LNCAP (cell line): ENCODE measurements at regions not wholly inside any gene's neighbourhood (a gene's known extent, or its start where the extent isn't known, plus 50 kb on each side); places are given as distances from the start of the nearest gene placed in this dataset.

Source experiments
- TF ChIP-seq, protein P1 (sequence below): fragments of 450-650 bp; IDR thresholded peaks from 2 replicates; pipeline ENCODE4 v1.5.1; 2017; ENCODE audit warnings: mild to moderate bottlenecking

DNA sequence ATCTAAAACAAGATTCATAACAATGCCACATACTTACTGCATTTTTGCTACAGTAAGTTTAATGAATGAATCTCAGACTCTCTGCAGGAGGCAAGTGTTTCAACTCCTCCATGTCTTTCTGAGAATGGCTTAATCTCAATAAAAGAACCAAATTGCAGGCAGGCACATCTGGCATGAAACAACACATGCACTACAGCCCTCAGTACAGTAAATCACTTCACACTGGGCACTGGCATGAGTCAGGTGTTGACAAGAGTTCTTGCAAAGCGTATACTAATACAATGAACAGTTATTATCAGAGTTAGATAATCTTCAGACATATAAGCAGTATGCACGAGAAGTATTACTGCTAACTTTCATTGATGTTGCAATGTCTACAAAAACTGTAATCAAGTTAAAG, 1386.8 kb downstream of the MRPL39 start:
- TF ChIP-seq, protein P1, sequence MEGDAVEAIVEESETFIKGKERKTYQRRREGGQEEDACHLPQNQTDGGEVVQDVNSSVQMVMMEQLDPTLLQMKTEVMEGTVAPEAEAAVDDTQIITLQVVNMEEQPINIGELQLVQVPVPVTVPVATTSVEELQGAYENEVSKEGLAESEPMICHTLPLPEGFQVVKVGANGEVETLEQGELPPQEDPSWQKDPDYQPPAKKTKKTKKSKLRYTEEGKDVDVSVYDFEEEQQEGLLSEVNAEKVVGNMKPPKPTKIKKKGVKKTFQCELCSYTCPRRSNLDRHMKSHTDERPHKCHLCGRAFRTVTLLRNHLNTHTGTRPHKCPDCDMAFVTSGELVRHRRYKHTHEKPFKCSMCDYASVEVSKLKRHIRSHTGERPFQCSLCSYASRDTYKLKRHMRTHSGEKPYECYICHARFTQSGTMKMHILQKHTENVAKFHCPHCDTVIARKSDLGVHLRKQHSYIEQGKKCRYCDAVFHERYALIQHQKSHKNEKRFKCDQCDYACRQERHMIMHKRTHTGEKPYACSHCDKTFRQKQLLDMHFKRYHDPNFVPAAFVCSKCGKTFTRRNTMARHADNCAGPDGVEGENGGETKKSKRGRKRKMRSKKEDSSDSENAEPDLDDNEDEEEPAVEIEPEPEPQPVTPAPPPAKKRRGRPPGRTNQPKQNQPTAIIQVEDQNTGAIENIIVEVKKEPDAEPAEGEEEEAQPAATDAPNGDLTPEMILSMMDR = no peak

- TF ChIP-seq, protein P1 = no peak
These were observed 1390.1 kb downstream of the MRPL39 start for GRCh38 chr21:24217151-24217550.

GRCh38 chr21:24210130-24210529, 1397.2 kb downstream of the MRPL39 start:
- TF ChIP-seq, protein P1 = no peak

- TF ChIP-seq, protein P1 = no peak
These were observed 1398.6 kb downstream of the MRPL39 start for GRCh38 chr21:24208562-24209260.

GRCh38 chr21:24205319-24205718, 1402.0 kb downstream of the MRPL39 start:
- TF ChIP-seq, protein P1 = no peak

GRCh38 chr21:24204641-24205040, 1402.6 kb downstream of the MRPL39 start:
- TF ChIP-seq, protein P1 = no peak

DNA sequence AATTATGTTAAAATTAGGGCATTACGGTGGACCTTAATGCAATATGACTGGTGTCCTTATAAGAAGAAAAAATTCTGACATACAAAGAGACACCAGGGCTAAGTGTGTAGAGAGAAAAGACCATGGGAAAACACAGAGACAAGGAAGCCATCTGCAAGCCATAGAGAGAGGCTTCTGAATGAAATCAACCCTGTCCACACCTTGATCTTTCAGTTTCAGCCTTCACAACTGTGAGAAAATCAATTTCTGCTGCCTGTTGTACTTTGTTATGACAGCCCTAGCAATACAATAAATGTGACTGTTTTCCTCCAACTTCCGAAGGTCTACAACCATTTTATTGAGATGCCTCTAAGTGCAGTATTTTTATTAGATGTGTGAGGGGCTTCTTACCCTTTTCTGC, 1407.2 kb downstream of the MRPL39 start:
- TF ChIP-seq, protein P1 = no peak

- TF ChIP-seq, protein P1 = no peak
These were observed 1409.4 kb downstream of the MRPL39 start for GRCh38 chr21:24197923-24198322.
